H9 (cell line): ENCODE measurements at regions not wholly inside any gene's neighbourhood (a gene's known extent, or its start where the extent isn't known, plus 50 kb on each side); places are given as distances from the start of the nearest gene placed in this dataset.

Source experiments
- DNase-seq: peaks from one replicate; pipeline ENCODE4 v3.0.0-alpha.2; 2017
- H2AFZ ChIP-seq: one replicate; pipeline ENCODE4 v1.6.1; 2013; ENCODE audit warnings: mild to moderate bottlenecking, low read length, control low read depth, moderate library complexity
- H2AK5ac ChIP-seq: 2 replicates; pipeline ENCODE4 v1.6.1; 2013; ENCODE audit warnings: low read length, control low read depth, mixed read lengths; ENCODE audit not compliant: insufficient read length
- H2BK120ac ChIP-seq: one replicate; pipeline ENCODE4 v1.6.1; 2013; ENCODE audit warnings: low read depth, mild to moderate bottlenecking, low read length, control low read depth, inconsistent platforms; ENCODE audit not compliant: poor library complexity, severe bottlenecking
- H2BK12ac ChIP-seq: 2 replicates; pipeline ENCODE4 v1.6.1; 2013; ENCODE audit warnings: low read length, control low read depth, mixed read lengths, low read depth; ENCODE audit not compliant: insufficient read length
- H2BK15ac ChIP-seq: 2 replicates; pipeline ENCODE4 v1.6.1; 2013; ENCODE audit warnings: low read depth, low read length, control low read depth
- H2BK20ac ChIP-seq: one replicate; pipeline ENCODE4 v1.6.1; 2013; ENCODE audit warnings: low read depth, mild to moderate bottlenecking, low read length, control low read depth, inconsistent platforms; ENCODE audit not compliant: poor library complexity, severe bottlenecking
- H2BK5ac ChIP-seq: 2 replicates; pipeline ENCODE4 v1.6.1; 2013; ENCODE audit warnings: low read length, control low read depth, mixed read lengths; ENCODE audit not compliant: insufficient read length
- H3K14ac ChIP-seq: 2 replicates; pipeline ENCODE4 v1.6.1; 2013; ENCODE audit warnings: low read length, control low read depth; ENCODE audit not compliant: insufficient read depth
- H3K18ac ChIP-seq: 2 replicates; pipeline ENCODE4 v1.6.1; 2013; ENCODE audit warnings: low read depth, mild to moderate bottlenecking, mixed read lengths, low read length, control low read depth; ENCODE audit not compliant: insufficient read length
- H3K23ac ChIP-seq: 2 replicates; pipeline ENCODE4 v1.6.1; 2013; ENCODE audit warnings: low read length, control low read depth, mixed read lengths, low read depth; ENCODE audit not compliant: insufficient read length
- H3K23me2 ChIP-seq: 2 replicates; pipeline ENCODE4 v1.6.1; 2013; ENCODE audit warnings: low read depth, mild to moderate bottlenecking, mixed read lengths, low read length, control low read depth; ENCODE audit not compliant: insufficient read length, poor library complexity, severe bottlenecking
- H3K27ac ChIP-seq: 2 replicates; pipeline ENCODE4 v1.5.1; 2013; ENCODE audit warnings: low read length, control low read depth, mixed read lengths, low read depth; ENCODE audit not compliant: insufficient read length
- H3K27me3 ChIP-seq: 2 replicates; pipeline ENCODE4 v1.6.1; 2013; ENCODE audit warnings: low read length, control low read depth, inconsistent platforms; ENCODE audit not compliant: insufficient read depth
- H3K4ac ChIP-seq: 2 replicates; pipeline ENCODE4 v1.6.1; 2013; ENCODE audit warnings: low read depth, mild to moderate bottlenecking, control low read depth, inconsistent platforms, low read length, moderate library complexity
- H3K4me1 ChIP-seq: 2 replicates; pipeline ENCODE4 v1.6.1; 2013; ENCODE audit warnings: low read length, control low read depth, inconsistent platforms; ENCODE audit not compliant: insufficient read depth
- H3K4me2 ChIP-seq: 2 replicates; pipeline ENCODE4 v1.6.1; 2013; ENCODE audit warnings: low read length, control low read depth, mixed read lengths; ENCODE audit not compliant: insufficient read length, insufficient read depth
- H3K56ac ChIP-seq: 2 replicates; pipeline ENCODE4 v1.6.1; 2013; ENCODE audit warnings: low read depth, mild to moderate bottlenecking, mixed read lengths, low read length, control low read depth; ENCODE audit not compliant: insufficient read length
- H3K79me1 ChIP-seq: 2 replicates; pipeline ENCODE4 v1.6.1; 2013; ENCODE audit warnings: low read depth, mild to moderate bottlenecking, moderate library complexity, low read length, control low read depth, inconsistent platforms; ENCODE audit not compliant: insufficient read depth, poor library complexity, severe bottlenecking
- H3K79me2 ChIP-seq: 2 replicates; pipeline ENCODE4 v1.6.1; 2013; ENCODE audit warnings: low read length, control low read depth, inconsistent platforms; ENCODE audit not compliant: insufficient read depth
- H3K9ac ChIP-seq: 2 replicates; pipeline ENCODE4 v1.6.1; 2013; ENCODE audit warnings: low read length, control low read depth, mixed read lengths; ENCODE audit not compliant: insufficient read length; ENCODE audit errors: extremely low read depth
- H3K9me3 ChIP-seq: one replicate; pipeline ENCODE4 v1.6.1; 2013; ENCODE audit warnings: low read depth, low read length, inconsistent platforms; ENCODE audit not compliant: control insufficient read depth
- H3T11ph ChIP-seq: one replicate; pipeline ENCODE4 v1.6.1; 2013; ENCODE audit warnings: mild to moderate bottlenecking, low read length, control low read depth, inconsistent platforms
- H4K20me1 ChIP-seq: one replicate; pipeline ENCODE4 v1.6.1; 2013; ENCODE audit not compliant: control insufficient read depth, insufficient read length, insufficient read depth
- H4K5ac ChIP-seq: 2 replicates; pipeline ENCODE4 v1.6.1; 2013; ENCODE audit warnings: low read depth, mild to moderate bottlenecking, mixed read lengths, low read length, control low read depth; ENCODE audit not compliant: insufficient read length
- H4K8ac ChIP-seq: replicated peaks from 2 replicates; pipeline ENCODE4 v1.6.1; 2013; ENCODE audit warnings: low read length, control low read depth, mixed read lengths, low read depth; ENCODE audit not compliant: insufficient read length
- H4K91ac ChIP-seq: 2 replicates; pipeline ENCODE4 v1.6.1; 2013; ENCODE audit warnings: low read depth, mild to moderate bottlenecking, moderate library complexity, mixed read lengths, low read length, control low read depth; ENCODE audit not compliant: insufficient read length
- H3K27ac Mint-ChIP-seq, 3 experiments: 2 replicates in 2 of 3; 3 replicates in 1 of 3; pipeline ENCODE4 v1.8.0; 2020 to 2021; ENCODE audit warnings: mixed read lengths in 3 of 3, mild to moderate bottlenecking in 1 of 3, moderate library complexity in 1 of 3
- H3K27me3 Mint-ChIP-seq: 2 replicates; pipeline ENCODE4 v1.8.0; 2021; ENCODE audit warnings: low read depth, mild to moderate bottlenecking, moderate library complexity, mixed read lengths
- H3K36me3 Mint-ChIP-seq, 3 experiments: 2 replicates in 2 of 3; 3 replicates in 1 of 3; pipeline ENCODE4 v1.8.0; 2020 to 2021; ENCODE audit warnings: low read depth in 3 of 3, mixed read lengths in 3 of 3; ENCODE audit not compliant: insufficient read depth in 1 of 3
- H3K4me1 Mint-ChIP-seq, 2 experiments: 2 replicates each; pipeline ENCODE4 v1.8.0; 2020; ENCODE audit warnings: mixed read lengths in 2 of 2
- H3K4me3 Mint-ChIP-seq, 2 experiments: 2 replicates in 1 of 2; 3 replicates in 1 of 2; pipeline ENCODE4 v1.8.0; 2020 to 2021; ENCODE audit warnings: mild to moderate bottlenecking in 2 of 2, mixed read lengths in 2 of 2, moderate library complexity in 1 of 2
- H3K9me3 Mint-ChIP-seq, 2 experiments: 2 replicates in 1 of 2; 3 replicates in 1 of 2; pipeline ENCODE4 v1.8.0; 2020; ENCODE audit warnings: mild to moderate bottlenecking in 2 of 2, mixed read lengths in 2 of 2, moderate library complexity in 1 of 2
- CTCF ChIP-seq: fragments of 200-600 bp; sonication (generic); conservative IDR thresholded peaks from 3 replicates; pipeline ENCODE4 v1.8.0; 2021; ENCODE audit warnings: antibody characterized with exemption, mild to moderate bottlenecking
- WGBS: extraction: QIAGEN DNeasy Blood & Tissue Kit; methylation state at CpG from one replicate; pipeline ENCODE4 v1.1.7; 2013; ENCODE audit warnings: missing lambda C conversion rate, low lambda C conversion rate, mixed read lengths; ENCODE audit not compliant: insufficient read length; ENCODE audit errors: extremely low coverage; 5-methylcytosine and 5-hydroxymethylcytosine counted together

DNA sequence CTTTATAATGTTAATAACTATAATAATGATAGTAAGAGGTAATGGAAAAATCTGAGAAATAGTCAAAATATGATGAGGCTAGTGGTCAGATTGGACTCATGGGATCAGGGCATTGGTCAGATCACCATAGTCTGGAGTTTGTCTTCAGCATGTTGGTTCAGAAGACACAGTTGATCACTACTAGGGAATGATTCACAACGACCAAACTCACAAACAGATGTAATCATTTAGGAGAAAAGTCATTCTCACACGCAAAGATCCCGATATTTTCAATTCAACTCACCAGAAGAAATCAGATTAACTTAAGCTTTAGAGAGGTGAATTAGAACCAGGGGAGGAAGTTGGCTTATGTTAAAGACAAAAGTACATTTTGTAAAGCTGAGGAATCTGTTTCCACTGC is 131.8 kb downstream of the LURAP1L start:
- Histone ChIP-seq H3K14ac (no peak overlapping the region), H2AFZ (no peak overlapping the region), H3K18ac (no peak overlapping the region), H2BK5ac (no peak overlapping the region), H4K8ac (no peak overlapping the region), H4K20me1 (no peaks in the 10 kb centered on the region), H2BK20ac (no peak overlapping the region), H2BK120ac (no peak overlapping the region), H3K23me2 (no peaks in the 10 kb centered on the region), H3K9me3 (no peaks in the 10 kb centered on the region), H3K79me2 (no peaks in the 10 kb centered on the region), H3K4ac (no peak overlapping the region), H3K23ac (no peak overlapping the region), H2AK5ac (no peak overlapping the region), H3K79me1 (no peaks in the 10 kb centered on the region), H3K4me2 (no peak overlapping the region), H2BK15ac (no peak overlapping the region), H3K56ac (no peak overlapping the region), H4K91ac (no peak overlapping the region), H3T11ph (no peak overlapping the region), H4K5ac (no peak overlapping the region), H3K27ac (no peak overlapping the region), H3K9ac (no peak overlapping the region), H2BK12ac (no peak overlapping the region), H3K27me3 (no peaks in the 10 kb centered on the region), H3K4me1 (no peaks in the 10 kb centered on the region)
- no CpG with 5 or more reads among the region's 3 CpGs for WGBS
- Mint-ChIP-seq H3K4me3 (no peak overlapping the region), H3K4me1 (0 out of 4 replicates have a peak, but pooled peaks cover 0 to 3% of the 10 kb centered on the region in 2 experiments), H3K27ac (no peak overlapping the region), H3K27me3 (no peaks in the 10 kb centered on the region), H3K9me3 (no peaks in the 10 kb centered on the region), H3K36me3 (no peaks in the 10 kb centered on the region)
- no peak for DNase-seq
- TF ChIP-seq CTCF, result no peak
